K562 (cell line): ENCODE measurements at regions not wholly inside any gene's neighbourhood (a gene's known extent, or its start where the extent isn't known, plus 50 kb on each side); places are given as distances from the start of the nearest gene placed in this dataset.

ENCODE experiments used
- CBX5 ChIP-seq: IDR thresholded peaks from 2 replicates; pipeline ENCODE4 v1.6.1; 2014; ENCODE audit warnings: low read depth, borderline replicate concordance
- KDM1A ChIP-seq, 2 experiments: fragments of 450-650 bp; IDR thresholded peaks; 2 replicates each; pipeline ENCODE4 v1.6.1; 2016; ENCODE audit warnings: mild to moderate bottlenecking in 2 of 2
- YY1 ChIP-seq, 3 experiments: IDR thresholded peaks; 2 replicates each; pipeline ENCODE4 v1.6.1; 2011; ENCODE audit warnings: low read length in 2 of 3, mild to moderate bottlenecking in 2 of 3, moderate library complexity in 2 of 3, borderline replicate concordance in 1 of 3, control low read depth in 1 of 3, low read depth in 1 of 3; ENCODE audit not compliant: insufficient read depth in 3 of 3, insufficient replicate concordance in 2 of 3, control insufficient read depth in 1 of 3, insufficient read length in 1 of 3; ENCODE audit errors: extremely low read depth in 1 of 3
- ZNF263 ChIP-seq: sonication (generic); formaldehyde crosslinking; IDR thresholded peaks from 2 replicates; pipeline ENCODE4 v1.8.0; 2022; ENCODE audit warnings: mild to moderate bottlenecking, missing genetic modification reagents, borderline replicate concordance

DNA sequence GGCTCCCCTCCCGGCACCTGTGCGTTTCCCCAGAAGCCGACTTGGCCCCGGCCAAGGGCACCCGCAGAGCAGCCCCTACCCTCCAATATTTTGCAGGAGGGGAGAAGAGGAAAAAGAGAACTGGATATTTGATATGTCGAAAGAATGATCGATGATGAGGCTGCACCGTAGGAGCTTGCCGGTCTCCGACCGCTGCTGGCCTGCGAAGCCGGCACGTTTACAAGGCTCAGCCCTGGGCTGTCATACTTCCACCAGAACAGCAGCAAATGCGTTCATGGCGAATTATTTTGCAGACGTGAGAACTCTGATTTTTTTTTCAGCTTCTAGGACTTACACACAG lies 296.7 kb downstream of the TFAP2C start:
- no peak for TF ChIP-seq KDM1A (IDR thresholded peaks at IDR 0.05)
- TF ChIP-seq ZNF263 (CRISPR knock-in tag), result no peak
- TF ChIP-seq YY1 (IDR thresholded peaks at IDR 0.05; ENCODE audit: borderline replicate concordance in 1 of 3, control insufficient read depth in 1 of 3, extremely low read depth in 1 of 3, insufficient read depth in 3 of 3, insufficient read length in 1 of 3, insufficient replicate concordance in 2 of 3, low read depth in 1 of 3, low read length in 2 of 3), result no peak
- no peak for TF ChIP-seq CBX5
